H1 (cell line): ENCODE measurements at regions not wholly inside any gene's neighbourhood (a gene's known extent, or its start where the extent isn't known, plus 50 kb on each side); places are given as distances from the start of the nearest gene placed in this dataset.

Source experiments
- CTCF ChIA-PET: fragments of 300-600 bp; sonication (Branson Sonifier 250); formaldehyde crosslinking; loops from one replicate; lab custom pipeline; 2021; ENCODE audit not compliant: partially characterized antibody; lab: Charles Lee
- POLR2A ChIA-PET: fragments of 300-600 bp; sonication (Branson Sonifier 250); formaldehyde crosslinking; loops from one replicate; lab custom pipeline; 2021; ENCODE audit warnings: inconsistent platforms; ENCODE audit not compliant: partially characterized antibody; lab: Charles Lee
- DNase-seq, 2 experiments: peaks; one replicate each; pipeline versions ENCODE4 v3.0.0 to v3.0.0-alpha.2; 2010 to 2022; ENCODE audit warnings: low spot score in 2 of 2, low read depth in 1 of 2, mixed read lengths in 1 of 2
- FAIRE-seq: peaks from 2 replicates; lab custom pipeline; 2011; peaks lifted over from hg19 to GRCh38; lab: Jason Lieb, UNC
- H2AFZ ChIP-seq: 2 replicates; pipeline ENCODE4 v1.8.1; 2012; ENCODE audit warnings: low read length, inconsistent platforms
- H2AK5ac ChIP-seq: 2 replicates; pipeline ENCODE4 v1.6.1; 2013; ENCODE audit warnings: low read depth, low read length
- H2BK120ac ChIP-seq: replicated peaks from 2 replicates; pipeline ENCODE3; 2013; ENCODE audit warnings: low read depth, low read length, inconsistent platforms
- H2BK12ac ChIP-seq: 2 replicates; pipeline ENCODE4 v1.6.1; 2013; ENCODE audit warnings: low read depth, low read length
- H2BK15ac ChIP-seq: 2 replicates; pipeline ENCODE4 v1.6.1; 2013; ENCODE audit warnings: low read length
- H2BK20ac ChIP-seq: 2 replicates; pipeline ENCODE4 v1.6.1; 2013; ENCODE audit warnings: low read length
- H2BK5ac ChIP-seq: 2 replicates; pipeline ENCODE4 v1.6.1; 2013; ENCODE audit warnings: low read depth, low read length
- H3K14ac ChIP-seq: 2 replicates; pipeline ENCODE4 v1.6.1; 2013; ENCODE audit warnings: inconsistent platforms; ENCODE audit not compliant: insufficient read length
- H3K18ac ChIP-seq: 2 replicates; pipeline ENCODE4 v1.6.1; 2013; ENCODE audit warnings: low read length; ENCODE audit errors: extremely low read depth
- H3K23ac ChIP-seq: 2 replicates; pipeline ENCODE4 v1.6.1; 2013; ENCODE audit warnings: inconsistent platforms; ENCODE audit not compliant: insufficient read length
- H3K23me2 ChIP-seq: 2 replicates; pipeline ENCODE4 v1.6.1; 2013; ENCODE audit warnings: low read depth, low read length
- H3K27ac ChIP-seq: 2 replicates; pipeline ENCODE4 v1.6.1; 2011; ENCODE audit warnings: low read depth, low read length, inconsistent platforms
- H3K27me3 ChIP-seq, 4 experiments: replicated peaks in 1 of 4; 1 replicate in 1 of 4; 2 replicates in 3 of 4; pipeline versions ENCODE4 v1.6.1 to v1.8.1; 2011 to 2013; ENCODE audit warnings: low read length in 3 of 4, mild to moderate bottlenecking in 3 of 4, inconsistent platforms in 2 of 4, mixed read lengths in 2 of 4, moderate library complexity in 1 of 4; ENCODE audit not compliant: control insufficient read depth in 3 of 4, insufficient read depth in 3 of 4; ENCODE audit errors: extremely low read depth in 1 of 4
- H3K36me3 ChIP-seq, 4 experiments: 2 replicates each; pipeline versions ENCODE4 v1.6.1 to v1.8.1; 2011 to 2013; ENCODE audit warnings: mild to moderate bottlenecking in 4 of 4, low read length in 3 of 4, moderate library complexity in 2 of 4, control low read depth in 1 of 4, inconsistent platforms in 1 of 4; ENCODE audit not compliant: insufficient read depth in 4 of 4, control insufficient read depth in 2 of 4
- H3K4ac ChIP-seq: replicated peaks from 2 replicates; pipeline ENCODE3; 2013; ENCODE audit warnings: low read length, low read depth, mixed read lengths, inconsistent platforms; ENCODE audit not compliant: insufficient read length
- H3K4me1 ChIP-seq, 4 experiments: replicated peaks in 1 of 4; 1 replicate in 1 of 4; 2 replicates in 3 of 4; pipeline versions ENCODE4 v1.6.1 to v1.8.1; 2011 to 2013; ENCODE audit warnings: low read length in 3 of 4, inconsistent platforms in 2 of 4, mixed read lengths in 1 of 4; ENCODE audit not compliant: insufficient read depth in 4 of 4, control insufficient read depth in 3 of 4
- H3K4me2 ChIP-seq, 2 experiments: 2 replicates each; pipeline versions ENCODE4 v1.6.1 to v1.8.1; 2011 to 2013; ENCODE audit warnings: low read depth in 2 of 2, low read length in 2 of 2, control low read depth in 1 of 2, inconsistent platforms in 1 of 2, mild to moderate bottlenecking in 1 of 2; ENCODE audit not compliant: insufficient read depth in 1 of 2
- H3K4me3 ChIP-seq, 4 experiments: fragments of 200-600, 300-600 bp in 1 of 4; sonication (generic), shearing (Covaris generic), sonication (Bioruptor Twin) in 1 of 4; 2 replicates each; pipeline versions ENCODE4 v1.5.1 to v1.8.1; 2011 to 2016; ENCODE audit warnings: low read length in 4 of 4, low read depth in 3 of 4, control low read depth in 2 of 4, inconsistent platforms in 2 of 4, mild to moderate bottlenecking in 2 of 4, mixed read lengths in 1 of 4, moderate library complexity in 1 of 4; ENCODE audit not compliant: insufficient read depth in 2 of 4; ENCODE audit errors: extremely low read depth in 1 of 4
- H3K56ac ChIP-seq: replicated peaks from 2 replicates; pipeline ENCODE3; 2013; ENCODE audit warnings: low read depth, mild to moderate bottlenecking, mixed read lengths, low read length, inconsistent platforms; ENCODE audit not compliant: insufficient read length
- H3K79me1 ChIP-seq: 2 replicates; pipeline ENCODE4 v1.6.1; 2013; ENCODE audit warnings: low read depth, low read length, control low read depth
- H3K79me2 ChIP-seq, 2 experiments: 2 replicates each; pipeline versions ENCODE4 v1.6.1 to v1.8.1; 2012 to 2013; ENCODE audit warnings: low read length in 2 of 2, mild to moderate bottlenecking in 2 of 2, inconsistent platforms in 1 of 2; ENCODE audit not compliant: insufficient read depth in 2 of 2, control insufficient read depth in 1 of 2
- H3K9ac ChIP-seq, 4 experiments: replicated peaks in 1 of 4; 1 replicate in 1 of 4; 2 replicates in 3 of 4; pipeline versions ENCODE4 v1.6.1 to v1.8.1; 2011 to 2013; ENCODE audit warnings: low read depth in 3 of 4, low read length in 3 of 4, control low read depth in 2 of 4, mild to moderate bottlenecking in 2 of 4, moderate library complexity in 2 of 4, inconsistent platforms in 1 of 4; ENCODE audit errors: extremely low read depth in 1 of 4
- H3K9me3 ChIP-seq, 2 experiments: 2 replicates each; pipeline versions ENCODE4 v1.6.1 to v1.8.1; 2012 to 2013; ENCODE audit warnings: mild to moderate bottlenecking in 2 of 2, moderate library complexity in 2 of 2, control low read depth in 1 of 2, inconsistent platforms in 1 of 2, low read depth in 1 of 2, low read length in 1 of 2, mixed read lengths in 1 of 2; ENCODE audit not compliant: insufficient read depth in 2 of 2
- H4K20me1 ChIP-seq, 2 experiments: replicated peaks in 1 of 2; 2 replicates each; pipeline versions ENCODE3 to v1.8.1; 2011 to 2013; ENCODE audit warnings: inconsistent platforms in 2 of 2, low read length in 2 of 2, mild to moderate bottlenecking in 1 of 2; ENCODE audit not compliant: insufficient read depth in 2 of 2, control insufficient read depth in 1 of 2
- H4K5ac ChIP-seq: 2 replicates; pipeline ENCODE4 v1.6.1; 2013; ENCODE audit warnings: low read length, low read depth, mixed read lengths, inconsistent platforms; ENCODE audit not compliant: insufficient read length
- H4K8ac ChIP-seq: 2 replicates; pipeline ENCODE4 v1.8.0; 2013; ENCODE audit warnings: mild to moderate bottlenecking, moderate library complexity, low read length, inconsistent platforms; ENCODE audit not compliant: insufficient read depth; ENCODE audit errors: extremely low read depth
- H4K91ac ChIP-seq: replicated peaks from 2 replicates; pipeline ENCODE3; 2013; ENCODE audit warnings: low read length, mixed read lengths, inconsistent platforms; ENCODE audit not compliant: insufficient read length
- ASH2L ChIP-seq: fragments of 200-600, 300-600 bp; sonication (generic); IDR thresholded peaks from one replicate; pipeline ENCODE4 v1.7.1; 2017; ENCODE audit warnings: low read length
- CBX5 ChIP-seq: fragments of 300-800, 300-1000 bp; sonication (generic); IDR thresholded peaks from 2 replicates; pipeline ENCODE4 v1.7.1; 2016; ENCODE audit warnings: antibody characterized with exemption, low read length, low read depth
- JUN ChIP-seq: IDR thresholded peaks from 2 replicates; pipeline ENCODE4 v1.6.1; 2011; ENCODE audit warnings: low read depth, mild to moderate bottlenecking, improper control_type of control experiment, low read length
- JUND ChIP-seq: IDR thresholded peaks from 2 replicates; pipeline ENCODE4 v1.6.1; 2011; ENCODE audit warnings: mild to moderate bottlenecking, improper control_type of control experiment, low read length
- NANOG ChIP-seq: IDR thresholded peaks from 2 replicates; pipeline ENCODE4 v1.6.1; 2011; ENCODE audit warnings: low read length, low read depth, mild to moderate bottlenecking, inconsistent platforms; ENCODE audit not compliant: insufficient read depth, poor library complexity, severe bottlenecking
- POLR2A ChIP-seq, 2 experiments: IDR thresholded peaks; 1 replicate in 1 of 2; 2 replicates in 1 of 2; pipeline ENCODE4 v1.6.1; 2011; ENCODE audit warnings: low read depth in 2 of 2, low read length in 2 of 2, mild to moderate bottlenecking in 2 of 2; ENCODE audit errors: control extremely low read depth in 1 of 2
- SIX5 ChIP-seq: IDR thresholded peaks from 2 replicates; pipeline ENCODE4 v1.6.1; 2011; ENCODE audit warnings: mild to moderate bottlenecking, low read depth, low read length
- SP4 ChIP-seq: IDR thresholded peaks from 2 replicates; pipeline ENCODE4 v1.6.1; 2012; ENCODE audit warnings: low read length, inconsistent platforms
- WGBS, 2 experiments: shearing (Covaris generic) in 1 of 2; methylation state at CpG; one replicate each; pipeline versions ENCODE4 v1.1.6 to v1.1.7; 2013 to 2015; ENCODE audit warnings: low lambda C conversion rate in 2 of 2, mixed read lengths in 2 of 2, inconsistent platforms in 1 of 2, low coverage in 1 of 2, missing lambda C conversion rate in 1 of 2; ENCODE audit not compliant: insufficient replicate concordance in 2 of 2, insufficient coverage in 1 of 2, insufficient read length in 1 of 2; ENCODE audit errors: extremely low coverage in 1 of 2, missing lambda C conversion rate in 1 of 2; 5-methylcytosine and 5-hydroxymethylcytosine counted together
- TF ChIP-seq, protein P1 (sequence below): IDR thresholded peaks from 2 replicates; pipeline ENCODE4 v1.6.1; 2011; ENCODE audit warnings: low read depth, mild to moderate bottlenecking, low read length; ENCODE audit not compliant: insufficient read depth

DNA sequence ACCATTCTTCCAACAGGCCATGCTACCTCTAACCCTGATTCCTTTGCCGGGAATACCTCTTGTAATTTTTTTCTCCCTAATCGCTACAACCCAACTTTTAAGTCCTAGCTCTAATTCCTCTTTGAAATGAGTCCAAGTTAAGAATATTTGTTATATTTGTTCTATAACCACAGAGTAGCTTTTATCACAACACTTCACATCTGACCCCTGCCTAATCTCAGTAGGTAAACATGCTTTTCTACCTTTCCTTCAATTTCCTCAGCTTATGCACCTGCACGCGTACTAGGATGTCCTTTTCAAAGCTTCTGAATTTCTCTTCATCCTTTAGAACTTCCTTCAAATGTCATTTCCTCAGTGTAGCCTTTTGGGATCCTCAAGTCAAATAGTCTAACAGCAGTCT is 915.5 kb upstream of the LCORL start:
- Histone ChIP-seq H2AFZ (no peak overlapping the region), H3K27me3 (no peaks in the 10 kb centered on the region), H3K23me2 (no peaks in the 10 kb centered on the region), H3K79me2 (no peaks in the 10 kb centered on the region), H3K79me1 (no peaks in the 10 kb centered on the region), H4K20me1 (no peaks in the 10 kb centered on the region), H2AK5ac (no peak overlapping the region), H3K14ac (no peak overlapping the region), H2BK12ac (no peak overlapping the region), H3K18ac (no peak overlapping the region), H2BK20ac (peak overlapping the region; percentile 64; the same call in 1 of the 2 replicates)
- ChIA-PET CTCF (interaction anchor here (0.8 kb wide), 1 partner anchor 39 kb away, joined by 3 read pairs; no protein-coding TSS in a partner anchor), POLR2A (no interaction called here)
- WGBS, 2 experiments = 96% methylated on average over 4 of the region's 4 CpGs; no CpG with 5 or more reads in 1 of the 2 experiments
- TF ChIP-seq JUN (no peak), JUND (no peak), SP4 (no peak), SIX5 (no peak), CBX5 (no peak), ASH2L (no peak), POLR2A (IDR thresholded peaks at IDR 0.05; ENCODE audit: control extremely low read depth in 1 of 2, low read depth in 2 of 2, low read length in 2 of 2) (no peak), NANOG (no peak)
- TF ChIP-seq, protein P1, sequence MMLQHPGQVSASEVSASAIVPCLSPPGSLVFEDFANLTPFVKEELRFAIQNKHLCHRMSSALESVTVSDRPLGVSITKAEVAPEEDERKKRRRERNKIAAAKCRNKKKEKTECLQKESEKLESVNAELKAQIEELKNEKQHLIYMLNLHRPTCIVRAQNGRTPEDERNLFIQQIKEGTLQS = no peak
- TF ChIP-seq, all 59 proteins: peak for 0
- H2BK5ac ChIP-seq = no peak overlapping the region
- FAIRE-seq (no peak), DNase-seq (no peak)
- no peak overlapping the region for H4K5ac ChIP-seq
- no peak overlapping the region for H4K8ac ChIP-seq
- H3K27ac ChIP-seq = no peak overlapping the region
- H3K9ac ChIP-seq = no peak overlapping the region
- no peak overlapping the region for H3K4me2 ChIP-seq
- H4K91ac ChIP-seq = no peak overlapping the region
- no peak overlapping the region for H3K23ac ChIP-seq
- no peaks in the 10 kb centered on the region for H3K9me3 ChIP-seq
- H3K36me3 ChIP-seq = no peaks in the 10 kb centered on the region
- H2BK120ac ChIP-seq = no peak overlapping the region
- H3K56ac ChIP-seq = no peak overlapping the region
- no peak overlapping the region for H2BK15ac ChIP-seq
- H3K4me3 ChIP-seq = no peak overlapping the region
- peaks cover 0 to 3% (median 0%) of the 10 kb centered on the region in 4 experiments; a peak in 2 of 7 replicates for H3K4me1 ChIP-seq
- no peak overlapping the region for H3K4ac ChIP-seq
